HG02798 (cell line): ENCODE measurements at regions not wholly inside any gene's neighbourhood (a gene's known extent, or its start where the extent isn't known, plus 50 kb on each side); places are given as distances from the start of the nearest gene placed in this dataset.

ENCODE experiments used
- ATAC-seq: cut with Tn5 transposase; IDR thresholded peaks from one replicate; pipeline ENCODE4 v1.9.1; 2021; ENCODE audit warnings: mild to moderate bottlenecking; ENCODE audit not compliant: unreplicated experiment, poor library complexity

DNA sequence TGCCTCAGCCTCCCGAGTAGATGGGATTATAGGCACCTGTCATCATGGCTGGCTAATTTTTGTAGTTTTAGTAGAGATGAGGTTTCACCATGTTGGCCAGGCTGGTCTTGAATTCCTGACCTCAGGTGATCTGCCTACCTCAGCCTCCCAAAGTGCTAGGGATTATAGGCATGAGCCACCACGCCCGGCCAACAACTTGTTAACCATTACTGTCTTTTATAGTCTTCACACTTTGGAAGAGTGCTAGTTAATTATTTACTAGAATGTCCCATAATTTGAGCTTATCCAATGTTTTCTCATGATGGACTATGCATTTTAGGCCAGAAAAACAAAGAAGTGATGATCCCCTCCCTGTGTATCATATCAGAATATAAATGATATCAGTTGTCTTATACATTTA is 288.6 kb upstream of the CBLB start:
- no peak for ATAC-seq

- no peak for ATAC-seq
These were observed 291.6 kb upstream of the CBLB start for GRCh38 chr3:106160396-106160795.

GRCh38 chr3:106161246-106161645 is 292.4 kb upstream of the CBLB start:
- no peak for ATAC-seq

DNA sequence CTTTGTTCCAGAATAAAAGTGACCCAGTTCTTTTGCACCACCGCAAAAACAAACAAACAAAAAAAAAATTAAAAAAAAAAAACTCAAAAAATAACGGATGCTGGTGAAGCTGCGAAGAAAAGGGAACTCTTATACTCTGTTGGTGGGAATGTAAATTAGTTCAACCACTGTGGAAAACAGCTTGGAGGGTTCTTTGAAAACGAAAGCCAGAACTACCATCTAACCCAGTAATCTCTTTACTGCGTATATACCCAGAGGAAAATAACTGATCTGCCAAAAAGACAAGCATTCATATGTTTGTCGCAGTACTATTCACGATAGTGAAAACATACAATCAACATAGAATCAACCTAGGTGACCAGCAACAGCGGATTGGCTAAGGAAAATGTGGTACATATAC is 298.9 kb upstream of the CBLB start:
- peak; percentile 67 for ATAC-seq

DNA sequence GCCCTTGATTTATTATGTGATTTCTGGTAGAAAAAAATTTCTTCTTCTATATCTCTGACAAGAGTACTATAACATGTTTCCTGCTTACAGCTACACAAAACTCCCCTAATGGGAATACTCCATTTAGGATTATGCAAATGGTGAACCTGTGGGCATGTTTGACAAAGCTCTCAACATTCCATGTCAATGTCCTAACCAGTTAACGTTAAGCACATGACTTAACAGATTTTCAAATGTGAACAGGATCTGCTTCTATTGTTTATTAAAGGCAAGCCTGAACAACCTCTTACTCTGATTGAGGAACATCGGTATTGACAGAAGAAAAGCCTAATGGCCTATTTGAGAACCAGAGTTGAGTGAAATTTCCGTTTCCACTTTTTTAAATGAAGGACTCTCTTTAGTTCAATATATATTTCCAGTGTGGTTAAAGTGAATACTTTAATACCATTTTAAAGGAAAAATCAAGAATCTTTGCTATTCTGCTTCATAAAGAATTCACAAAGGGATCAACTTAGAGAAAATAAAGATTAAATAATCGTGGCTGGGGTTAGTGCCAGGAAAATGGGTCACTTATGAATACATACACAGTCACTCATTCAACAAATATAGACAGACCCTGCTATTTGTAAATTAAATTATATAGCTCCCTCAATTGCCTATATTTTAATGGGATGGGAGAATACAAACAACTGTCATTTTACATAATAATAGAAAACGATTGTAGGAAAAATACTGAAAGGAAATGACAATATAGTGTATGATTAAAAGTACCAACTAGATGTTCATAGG is 300.3 kb upstream of the CBLB start:
- no peak for ATAC-seq

- ATAC-seq: no peak
These were observed 301.8 kb upstream of the CBLB start for GRCh38 chr3:106170636-106171035.

GRCh38 chr3:106172101-106172500 is 303.3 kb upstream of the CBLB start:
- no peak for ATAC-seq

DNA sequence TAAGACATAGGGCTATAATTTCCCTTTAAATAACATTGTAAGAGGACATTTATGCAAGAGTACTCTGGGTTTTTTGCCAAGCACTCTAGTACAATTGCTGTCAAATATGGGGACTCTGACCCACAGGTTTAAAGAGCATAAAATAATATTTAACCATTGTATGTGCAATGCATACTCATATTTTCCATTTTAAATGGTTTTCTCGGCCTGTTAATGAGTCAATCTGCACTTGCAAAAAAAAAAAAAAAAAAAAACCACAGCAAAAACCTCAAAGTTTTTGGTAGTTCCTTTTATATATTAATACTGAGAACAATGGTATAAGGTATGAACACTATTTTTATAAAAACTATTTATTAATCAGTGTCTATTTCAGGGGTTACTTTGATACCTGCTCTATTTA is 304.0 kb upstream of the CBLB start:
- peak; percentile 55 for ATAC-seq

DNA sequence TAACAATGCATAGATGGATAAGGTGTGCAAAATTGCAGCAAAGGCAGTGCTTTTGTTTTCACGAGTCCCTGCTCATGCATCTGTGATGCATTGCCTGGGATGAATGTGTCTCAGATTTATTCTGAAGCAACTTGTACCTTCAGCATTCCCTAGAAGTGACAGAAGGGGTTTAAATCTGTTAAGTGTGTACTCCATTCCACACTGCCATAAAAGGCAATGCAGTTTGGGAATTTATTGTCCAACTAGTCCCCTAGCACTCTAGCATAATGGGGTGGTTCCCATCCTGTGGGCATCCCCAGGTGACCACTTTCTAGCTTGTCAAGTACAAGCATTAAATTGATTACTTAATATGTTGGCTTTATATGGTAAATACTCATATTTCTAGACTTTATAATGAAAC is 306.5 kb upstream of the CBLB start:
- no peak for ATAC-seq

GRCh38 chr3:106176734-106177133 is 307.9 kb upstream of the CBLB start:
- ATAC-seq: peak; percentile 82

- no peak for ATAC-seq
These were observed 314.2 kb upstream of the CBLB start for GRCh38 chr3:106182950-106183511.

GRCh38 chr3:106183762-106184391 is 315.1 kb upstream of the CBLB start:
- peak; percentile 45 for ATAC-seq

DNA sequence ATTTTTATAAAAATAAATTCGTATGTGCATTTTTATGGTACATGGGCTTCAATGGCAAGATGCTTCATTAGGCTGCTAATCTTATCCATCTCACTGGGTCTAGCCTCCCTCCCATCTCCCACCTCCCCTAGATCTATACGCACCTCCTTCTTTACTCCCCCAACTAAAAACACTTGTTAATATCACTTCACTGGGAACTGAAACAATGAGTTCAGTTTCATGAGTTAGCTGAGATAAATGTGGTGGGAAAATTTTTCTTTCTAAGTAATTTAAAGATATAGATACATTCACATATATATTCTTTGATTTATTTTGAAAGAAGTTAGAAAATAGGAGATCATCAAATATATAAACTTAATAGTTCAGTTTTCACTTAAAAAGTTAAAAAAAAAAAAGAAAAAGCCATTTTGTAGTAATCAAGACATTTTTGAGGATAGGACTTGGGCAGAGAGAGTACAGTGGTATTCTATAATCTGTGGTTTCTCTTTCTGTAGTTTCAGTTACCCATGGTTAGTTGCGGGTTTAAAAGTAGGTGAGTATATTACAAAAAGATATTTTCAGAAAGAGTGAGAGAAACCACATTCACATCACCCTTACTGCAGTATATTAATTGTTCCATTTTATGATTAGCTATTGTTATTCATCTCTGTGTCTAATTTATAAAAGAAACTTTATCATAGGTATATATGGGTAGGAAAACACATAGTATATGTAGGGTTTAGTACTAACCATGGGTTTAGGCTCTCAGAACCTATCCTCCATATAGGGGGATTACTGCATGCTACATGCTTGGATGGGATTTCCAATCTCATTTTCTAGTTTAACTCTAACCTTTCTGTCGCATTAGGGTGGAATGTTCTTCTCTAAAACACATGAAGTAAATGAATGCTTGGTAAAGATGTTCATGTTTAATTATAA is 316.0 kb upstream of the CBLB start:
- ATAC-seq: peak; percentile 95

GRCh38 chr3:106185949-106186348 is 317.1 kb upstream of the CBLB start:
- ATAC-seq: no peak

DNA sequence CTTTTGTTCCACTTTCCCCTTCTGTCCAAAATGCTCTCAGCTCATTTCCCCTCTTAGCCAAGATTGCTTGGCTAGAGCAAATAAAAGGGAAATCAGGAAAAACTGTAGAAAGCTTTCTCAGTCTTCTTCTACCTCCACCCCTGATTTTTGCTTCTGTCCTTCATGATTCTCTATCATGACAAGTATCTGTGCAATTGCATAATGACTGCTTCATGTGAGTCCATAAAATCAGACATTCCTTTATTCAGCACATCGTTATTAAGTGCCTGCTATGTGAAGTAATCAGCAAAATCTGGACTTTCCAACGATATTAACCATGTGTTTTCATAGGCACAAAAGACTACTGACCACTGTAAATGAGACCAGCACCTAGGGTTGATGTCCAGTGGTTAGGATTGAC is 321.5 kb upstream of the CBLB start:
- ATAC-seq: no peak

GRCh38 chr3:106191211-106191610 is 322.4 kb upstream of the CBLB start:
- ATAC-seq: no peak

GRCh38 chr3:106191913-106192312 is 323.1 kb upstream of the CBLB start:
- ATAC-seq: no peak

DNA sequence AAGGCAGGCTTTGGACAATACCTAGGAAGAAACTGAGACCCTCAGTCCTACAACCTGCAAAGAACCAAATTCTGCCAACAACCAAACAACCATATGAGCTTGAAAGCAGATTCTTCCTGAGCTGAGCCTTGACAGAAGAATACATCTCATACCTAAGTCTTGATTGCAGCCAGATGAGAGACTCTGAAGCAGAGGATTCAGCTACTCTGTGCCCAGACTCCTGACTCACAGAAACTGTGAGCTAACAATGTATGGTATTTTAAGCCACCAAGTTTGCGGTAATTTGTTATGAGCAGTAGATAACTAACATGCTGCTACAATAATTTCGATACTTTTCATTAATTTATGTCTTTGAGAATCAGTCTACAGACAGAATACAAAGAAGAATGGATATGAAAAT is 325.1 kb upstream of the CBLB start:
- no peak for ATAC-seq

- ATAC-seq: no peak
These were observed 325.9 kb upstream of the CBLB start for GRCh38 chr3:106194726-106195125.

DNA sequence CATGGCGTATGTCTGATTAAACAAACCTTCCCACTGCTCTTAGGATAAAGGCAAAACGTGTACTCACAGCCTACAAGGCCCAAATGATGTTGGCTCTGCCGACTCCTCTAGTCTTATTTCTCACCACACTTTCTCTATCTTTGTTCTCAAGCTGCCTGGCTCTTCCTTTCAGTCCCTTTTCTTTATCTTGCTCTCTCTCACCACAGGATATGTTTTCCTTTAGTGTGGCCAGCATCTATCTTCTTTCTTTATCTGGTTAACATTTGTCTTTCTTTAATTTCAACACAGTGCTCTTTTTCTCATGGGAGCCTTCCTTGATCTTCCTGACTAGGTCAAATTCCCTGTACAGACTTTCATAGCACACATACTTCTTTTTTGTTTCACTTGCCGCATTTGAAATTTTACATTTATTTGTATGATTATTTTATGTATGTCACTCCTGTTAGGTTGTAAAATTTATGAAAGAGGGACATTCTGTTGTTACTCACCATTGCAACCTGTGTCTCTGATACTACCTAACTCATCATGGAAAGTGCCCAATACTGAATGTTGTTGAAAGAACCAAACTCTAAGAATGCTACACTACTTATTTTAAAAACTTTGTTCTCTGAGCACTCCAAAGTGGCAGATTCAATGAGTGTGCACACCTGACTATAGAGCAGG is 328.9 kb upstream of the CBLB start:
- ATAC-seq: no peak
